ENCODE measurements at regions not wholly inside any gene's neighbourhood (a gene's known extent, or its start where the extent isn't known, plus 50 kb on each side); places are given as distances from the start of the nearest gene placed in this dataset.

DNA sequence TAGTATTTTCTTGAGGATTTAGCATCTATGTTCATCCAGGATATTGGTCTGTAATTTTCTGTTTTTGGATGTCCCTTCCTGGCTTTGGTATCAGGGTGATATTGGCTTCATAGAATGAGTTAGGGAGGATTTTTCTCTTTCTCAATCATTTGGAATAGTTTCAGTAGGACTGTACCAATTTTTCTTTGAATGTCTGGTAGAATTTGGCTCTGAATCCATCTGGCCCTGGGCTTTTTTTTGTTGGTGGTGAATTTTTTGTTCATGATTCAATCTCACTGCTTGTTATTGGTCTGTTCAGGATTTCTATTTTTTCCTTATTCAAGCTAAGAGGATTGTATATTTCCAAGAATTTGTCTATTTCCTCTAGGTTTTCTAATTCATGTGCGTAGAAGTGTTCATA, 192.7 kb downstream of the KIF20B start:
- TF ChIP-seq, protein P1, sequence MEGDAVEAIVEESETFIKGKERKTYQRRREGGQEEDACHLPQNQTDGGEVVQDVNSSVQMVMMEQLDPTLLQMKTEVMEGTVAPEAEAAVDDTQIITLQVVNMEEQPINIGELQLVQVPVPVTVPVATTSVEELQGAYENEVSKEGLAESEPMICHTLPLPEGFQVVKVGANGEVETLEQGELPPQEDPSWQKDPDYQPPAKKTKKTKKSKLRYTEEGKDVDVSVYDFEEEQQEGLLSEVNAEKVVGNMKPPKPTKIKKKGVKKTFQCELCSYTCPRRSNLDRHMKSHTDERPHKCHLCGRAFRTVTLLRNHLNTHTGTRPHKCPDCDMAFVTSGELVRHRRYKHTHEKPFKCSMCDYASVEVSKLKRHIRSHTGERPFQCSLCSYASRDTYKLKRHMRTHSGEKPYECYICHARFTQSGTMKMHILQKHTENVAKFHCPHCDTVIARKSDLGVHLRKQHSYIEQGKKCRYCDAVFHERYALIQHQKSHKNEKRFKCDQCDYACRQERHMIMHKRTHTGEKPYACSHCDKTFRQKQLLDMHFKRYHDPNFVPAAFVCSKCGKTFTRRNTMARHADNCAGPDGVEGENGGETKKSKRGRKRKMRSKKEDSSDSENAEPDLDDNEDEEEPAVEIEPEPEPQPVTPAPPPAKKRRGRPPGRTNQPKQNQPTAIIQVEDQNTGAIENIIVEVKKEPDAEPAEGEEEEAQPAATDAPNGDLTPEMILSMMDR (IDR thresholded peaks at IDR 0.05), result no peak

DNA sequence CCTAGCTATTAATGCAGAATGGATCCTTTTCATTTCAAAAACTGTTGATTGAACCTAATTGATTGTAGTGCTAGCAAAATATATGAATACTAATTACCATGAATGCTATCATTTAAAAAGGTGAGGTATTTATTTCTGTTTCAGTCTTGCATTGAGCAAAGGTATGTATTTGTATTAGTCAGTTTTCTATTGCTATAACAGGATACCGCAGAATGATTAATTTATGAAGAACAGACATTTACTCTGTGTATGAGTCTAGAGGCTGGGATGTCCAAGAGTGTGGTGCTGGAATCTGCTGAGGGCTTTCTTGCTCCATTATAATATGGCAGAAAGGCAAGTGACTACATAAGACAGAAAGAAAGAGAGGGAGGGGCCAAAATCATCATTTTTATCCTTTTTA, 199.2 kb downstream of the KIF20B start:
- Histone ChIP-seq H3K4me3 (no peak overlapping the region), H3K36me3 (no peaks in the 10 kb centered on the region), H3K4me1 (no peaks in the 10 kb centered on the region), H3K9me3 (peaks cover 0 to 12% of the 10 kb centered on the region in 2 donors), H3K27ac (no peak overlapping the region), H3K27me3 (no peaks in the 10 kb centered on the region)
- TF ChIP-seq, protein P1 (IDR thresholded peaks at IDR 0.05), result no peak
- no peak for DNase-seq (ENCODE audit: low spot score in 2 of 2)
- intact Hi-C loops (cut with DNase I), result no loop called here

More for the DNA sequence above, 192.7 kb downstream of the KIF20B start:
- H3K4me3 ChIP-seq, result no peak overlapping the region
- no peak overlapping the region for H3K27ac ChIP-seq
- H3K27me3 ChIP-seq, result no peaks in the 10 kb centered on the region
- DNase-seq (ENCODE audit: low spot score in 2 of 2), result no peak
- intact Hi-C loops (cut with DNase I), result no loop called here
- H3K36me3 ChIP-seq, result no peaks in the 10 kb centered on the region
- H3K9me3 ChIP-seq, result peaks cover 0 to 12% of the 10 kb centered on the region in 2 donors
- H3K4me1 ChIP-seq, result no peaks in the 10 kb centered on the region

DNA sequence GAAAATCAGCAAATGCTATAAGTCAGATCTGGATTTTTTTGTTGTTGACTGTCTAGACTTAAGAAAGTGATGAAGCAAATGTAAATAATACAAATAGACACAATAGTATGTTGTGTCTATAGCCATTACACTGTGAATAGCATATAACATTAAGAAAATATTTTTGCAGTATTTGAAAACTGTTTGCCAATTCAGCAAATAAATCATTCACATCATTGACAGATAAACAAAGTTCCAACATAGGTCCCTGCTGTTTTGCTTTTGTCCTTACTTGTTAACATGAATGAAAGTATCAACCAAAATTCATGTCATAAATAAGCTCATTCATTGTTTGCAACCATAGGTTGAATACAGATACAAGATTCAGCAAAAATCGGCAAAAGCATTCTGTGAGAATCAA, 200.5 kb downstream of the KIF20B start:
- Histone ChIP-seq H3K36me3 (no peaks in the 10 kb centered on the region), H3K27me3 (no peaks in the 10 kb centered on the region), H3K9me3 (peaks cover 0 to 3% of the 10 kb centered on the region in 2 donors), H3K4me3 (no peak overlapping the region), H3K27ac (no peak overlapping the region), H3K4me1 (no peaks in the 10 kb centered on the region)
- DNase-seq (ENCODE audit: low spot score in 2 of 2), result no peak
- intact Hi-C loops (cut with DNase I), result no loop called here
- TF ChIP-seq, protein P1 (IDR thresholded peaks at IDR 0.05), result no peak

DNA sequence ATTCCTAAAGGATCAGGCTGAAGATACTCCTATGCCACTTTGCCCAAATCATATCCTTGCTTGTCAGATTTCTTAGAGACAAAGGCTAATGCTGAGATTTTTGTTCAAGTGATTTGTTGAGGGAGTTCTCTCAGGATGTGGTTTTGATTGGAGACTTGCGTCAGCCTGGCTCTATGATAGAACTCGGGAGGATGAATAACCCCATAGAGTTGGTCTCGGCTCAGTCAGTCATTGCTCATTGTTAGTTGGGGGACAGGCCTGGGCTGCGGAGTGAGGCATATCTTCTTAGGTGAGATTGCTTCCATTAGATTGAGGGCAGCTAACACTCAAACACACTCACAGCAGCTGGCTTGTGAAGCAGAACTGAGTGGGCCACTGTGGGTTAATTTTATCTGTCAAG, 203.4 kb downstream of the KIF20B start:
- Histone ChIP-seq H3K9me3 (no peaks in the 10 kb centered on the region), H3K4me3 (no peak overlapping the region), H3K36me3 (no peaks in the 10 kb centered on the region), H3K27me3 (no peaks in the 10 kb centered on the region), H3K27ac (no peak overlapping the region), H3K4me1 (no peaks in the 10 kb centered on the region)
- intact Hi-C loops (cut with DNase I), result no loop called here
- no peak for DNase-seq (ENCODE audit: low spot score in 2 of 2)
- TF ChIP-seq, protein P1 (IDR thresholded peaks at IDR 0.05), result no peak

DNA sequence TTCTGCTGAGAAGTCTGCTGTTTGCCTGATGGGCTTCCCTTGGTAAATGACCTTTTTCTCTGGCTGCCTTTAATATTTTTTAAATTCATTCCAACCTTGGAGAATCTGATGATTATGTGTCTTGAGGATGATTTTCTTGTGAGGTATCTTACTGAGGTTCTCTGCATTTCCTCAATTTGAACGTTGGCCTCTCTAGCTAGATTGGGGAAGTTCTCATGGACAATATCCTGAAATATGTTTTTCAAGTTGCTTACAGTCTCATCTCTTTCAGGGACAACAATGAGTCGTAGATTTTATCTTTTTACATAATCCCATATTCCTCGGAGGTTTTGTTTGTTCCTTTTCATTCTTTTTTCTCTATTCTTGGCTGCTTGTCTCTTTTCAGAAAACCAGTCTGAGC, 208.4 kb downstream of the KIF20B start:
- TF ChIP-seq, protein P1 (IDR thresholded peaks at IDR 0.05), result no peak
- no peaks in the 10 kb centered on the region for H3K36me3 ChIP-seq
- no peak for DNase-seq (ENCODE audit: low spot score in 2 of 2)
- H3K4me3 ChIP-seq, result no peak overlapping the region
- no peaks in the 10 kb centered on the region for H3K27me3 ChIP-seq
- H3K27ac ChIP-seq, result no peak overlapping the region
- no peaks in the 10 kb centered on the region for H3K4me1 ChIP-seq
- H3K9me3 ChIP-seq, result no peaks in the 10 kb centered on the region
- intact Hi-C loops (cut with DNase I), result no loop called here

DNA sequence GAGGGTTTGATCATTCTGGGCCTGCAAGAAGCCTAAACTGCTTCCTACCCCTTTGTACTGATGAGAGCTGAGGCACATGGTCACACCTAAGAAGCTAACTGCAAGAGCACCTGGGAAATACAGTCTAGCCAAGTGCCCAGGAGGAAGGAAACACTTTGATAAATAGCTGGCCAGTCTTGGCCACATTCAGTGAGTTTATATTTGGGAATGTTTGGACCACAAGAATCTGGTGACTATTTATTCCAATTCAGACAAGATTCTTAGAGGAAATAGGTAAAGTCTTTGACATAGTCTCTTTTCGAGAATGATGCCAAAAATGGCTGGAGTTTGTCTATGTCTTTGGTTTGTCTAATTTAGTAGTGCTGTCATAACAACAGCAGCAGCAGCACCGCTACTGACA, 213.6 kb downstream of the KIF20B start:
- TF ChIP-seq, protein P1 (IDR thresholded peaks at IDR 0.05), result no peak
- H3K9me3 ChIP-seq, result no peaks in the 10 kb centered on the region
- intact Hi-C loops (cut with DNase I), result no loop called here

More for the DNA sequence above, 213.6 kb downstream of the KIF20B start:
- Histone ChIP-seq H3K27ac (no peak overlapping the region), H3K36me3 (no peaks in the 10 kb centered on the region), H3K27me3 (no peaks in the 10 kb centered on the region), H3K4me1 (no peaks in the 10 kb centered on the region), H3K4me3 (no peak overlapping the region)
- no peak for DNase-seq (ENCODE audit: low spot score in 2 of 2)
